ENCODE measurements at regions not wholly inside any gene's neighbourhood (a gene's known extent, or its start where the extent isn't known, plus 50 kb on each side); places are given as distances from the start of the nearest gene placed in this dataset.

- Mint-ChIP-seq H3K36me3 (ENCODE audit: insufficient read depth, unreplicated experiment) (no peaks in the 10 kb centered on the region), H3K27me3 (ENCODE audit: unreplicated experiment) (no peaks in the 10 kb centered on the region), H3K27ac (ENCODE audit: unreplicated experiment) (no peak overlapping the region), H3K9me3 (ENCODE audit: low read depth, unreplicated experiment) (peaks cover 8% of the 10 kb centered on the region), H3K4me3 (ENCODE audit: low read depth, unreplicated experiment) (no peak overlapping the region), H3K4me1 (ENCODE audit: low read depth, unreplicated experiment) (no peaks in the 10 kb centered on the region)
- intact Hi-C loops (cut with micrococcal nuclease; ENCODE audit: unreplicated experiment), result no loop called here
- no peak for TF ChIP-seq CTCF (IDR thresholded peaks at IDR 0.05; ENCODE audit: unreplicated experiment)
- CTCF ChIA-PET, result no interaction called here
- no peak for DNase-seq
- BruUV-seq (replicated peaks), result no TSS peak
These were observed 239.9 kb upstream of the NDST4 start for GRCh38 chr4:115353370-115353769.

- no peak for TF ChIP-seq CTCF (IDR thresholded peaks at IDR 0.05; ENCODE audit: unreplicated experiment)
- H3K36me3 Mint-ChIP-seq (ENCODE audit: insufficient read depth, unreplicated experiment), result no peaks in the 10 kb centered on the region
- H3K4me3 Mint-ChIP-seq (ENCODE audit: low read depth, unreplicated experiment), result no peak overlapping the region
- intact Hi-C loops (cut with micrococcal nuclease; ENCODE audit: unreplicated experiment), result no loop called here
- H3K27ac Mint-ChIP-seq (ENCODE audit: unreplicated experiment), result no peak overlapping the region
- CTCF ChIA-PET, result no interaction called here
- no peak for DNase-seq
- no peaks in the 10 kb centered on the region for H3K4me1 Mint-ChIP-seq (ENCODE audit: low read depth, unreplicated experiment)
- H3K9me3 Mint-ChIP-seq (ENCODE audit: low read depth, unreplicated experiment), result no peaks in the 10 kb centered on the region
- H3K27me3 Mint-ChIP-seq (ENCODE audit: unreplicated experiment), result no peaks in the 10 kb centered on the region
- no TSS peak for BruUV-seq (replicated peaks)
These were observed 229.8 kb upstream of the NDST4 start for GRCh38 chr4:115343171-115343570.

GRCh38 chr4:115334736-115335411, 221.5 kb upstream of the NDST4 start:
- CTCF ChIA-PET, result no interaction called here
- no peaks in the 10 kb centered on the region for H3K4me1 Mint-ChIP-seq (ENCODE audit: low read depth, unreplicated experiment)
- no peak for TF ChIP-seq CTCF (IDR thresholded peaks at IDR 0.05; ENCODE audit: unreplicated experiment)
- H3K4me3 Mint-ChIP-seq (ENCODE audit: low read depth, unreplicated experiment), result no peak overlapping the region
- no peak overlapping the region for H3K27ac Mint-ChIP-seq (ENCODE audit: unreplicated experiment)
- no peak for DNase-seq
- intact Hi-C loops (cut with micrococcal nuclease; ENCODE audit: unreplicated experiment), result no loop called here
- no TSS peak for BruUV-seq (replicated peaks)
- no peaks in the 10 kb centered on the region for H3K27me3 Mint-ChIP-seq (ENCODE audit: unreplicated experiment)
- no peaks in the 10 kb centered on the region for H3K36me3 Mint-ChIP-seq (ENCODE audit: insufficient read depth, unreplicated experiment)
- no peaks in the 10 kb centered on the region for H3K9me3 Mint-ChIP-seq (ENCODE audit: low read depth, unreplicated experiment)

- Mint-ChIP-seq H3K9me3 (ENCODE audit: low read depth, unreplicated experiment) (no peaks in the 10 kb centered on the region), H3K4me1 (ENCODE audit: low read depth, unreplicated experiment) (no peaks in the 10 kb centered on the region), H3K27ac (ENCODE audit: unreplicated experiment) (no peak overlapping the region), H3K27me3 (ENCODE audit: unreplicated experiment) (no peaks in the 10 kb centered on the region), H3K36me3 (ENCODE audit: insufficient read depth, unreplicated experiment) (no peaks in the 10 kb centered on the region), H3K4me3 (ENCODE audit: low read depth, unreplicated experiment) (no peak overlapping the region)
- no peak for DNase-seq
- intact Hi-C loops (cut with micrococcal nuclease; ENCODE audit: unreplicated experiment), result no loop called here
- BruUV-seq (replicated peaks), result no TSS peak
- CTCF ChIA-PET, result interaction anchor here (0.6 kb wide), 1 partner anchor 674 kb away, joined by 5 read pairs; no protein-coding TSS in a partner anchor
- TF ChIP-seq CTCF (IDR thresholded peaks at IDR 0.05; ENCODE audit: unreplicated experiment), result no peak
These were observed 218.7 kb upstream of the NDST4 start for GRCh38 chr4:115332078-115332477.
